Stomach (tissue), 8 donors: ENCODE measurements at regions not wholly inside any gene's neighbourhood (a gene's known extent, or its start where the extent isn't known, plus 50 kb on each side); places are given as distances from the start of the nearest gene placed in this dataset.
A peak's percentile ranks its signal among the peaks of the same experiment; 100 is the strongest.

ENCODE experiments used
- DNase-seq, 2 donors: peaks; one replicate each; pipeline versions ENCODE4 v3.0.0 to v3.0.0-alpha.2; 2013 to 2019
- H3K27ac ChIP-seq, 5 donors: fragments of 200-600 bp in 4 of 5; sonication (generic) in 4 of 5; one replicate each; pipeline ENCODE4 v1.5.1; 2013 to 2019; ENCODE audit warnings: mild to moderate bottlenecking in 1 of 5, moderate library complexity in 1 of 5
- H3K27me3 ChIP-seq, 3 donors: fragments of 200-600 bp; sonication (generic); one replicate each; pipeline ENCODE4 v1.5.1; 2017 to 2019; ENCODE audit warnings: mixed run types in 1 of 3
- H3K36me3 ChIP-seq, 4 donors: fragments of 200-600 bp; sonication (generic); 1 replicate in 3 of 4; 2 replicates in 1 of 4; pipeline ENCODE4 v1.5.1; 2016 to 2019
- H3K4me1 ChIP-seq, 4 donors: fragments of 200-600 bp; sonication (generic); one replicate each; pipeline ENCODE4 v1.5.1; 2016 to 2019
- H3K4me3 ChIP-seq, 4 donors: fragments of 200-600 bp; sonication (generic) in 3 of 4; one replicate each; pipeline ENCODE4 v1.5.1; 2016 to 2019; ENCODE audit warnings: mild to moderate bottlenecking in 1 of 4
- H3K9me3 ChIP-seq, 4 donors: fragments of 200-600 bp; sonication (generic); one replicate each; pipeline ENCODE4 v1.5.1; 2016 to 2019
- EP300 ChIP-seq: sonication (generic); formaldehyde crosslinking; IDR thresholded peaks from one replicate; pipeline ENCODE4 v1.6.1; 2017; ENCODE audit warnings: antibody characterized with exemption
- POLR2A ChIP-seq, 4 donors: fragments of 450-650 bp; IDR thresholded peaks; one replicate each; pipeline ENCODE4 v1.6.1; 2016; ENCODE audit warnings: antibody characterized with exemption in 4 of 4, control low read depth in 2 of 4, mild to moderate bottlenecking in 1 of 4, moderate library complexity in 1 of 4
- POLR2AphosphoS5 ChIP-seq, 3 donors: sonication (generic); formaldehyde crosslinking; IDR thresholded peaks; one replicate each; pipeline ENCODE4 v1.6.1; 2016; ENCODE audit warnings: antibody characterized with exemption in 3 of 3
- WGBS, 5 donors: extraction: QIAGEN DNeasy Blood & Tissue Kit in 3 of 5; methylation state at CpG; one replicate each; pipeline versions ENCODE4 v1.1.5 to v1.1.7; 2013 to 2018; 5-methylcytosine and 5-hydroxymethylcytosine counted together
- intact Hi-C: fragments of 100-400 bp; cut with DNase I; formaldehyde crosslinking; loops from one replicate; pipeline ENCODE4 v1.15.1; 2023; ENCODE audit warnings: low total_unique reads
- TF ChIP-seq, protein P1 (sequence below), 7 experiments: fragments of 450-650 bp in 4 of 7; fragments of 200-600 bp in 3 of 7; sonication (generic) in 3 of 7; IDR thresholded peaks; one replicate each; pipeline ENCODE4 v1.5.1; 2016 to 2019; ENCODE audit warnings: antibody characterized with exemption in 7 of 7, control low read depth in 2 of 7, mild to moderate bottlenecking in 1 of 7
- donor health status: healthy with polysubstance abuse.
- donor health status: Bipolar disorder and iron deficiency.
- donor health status: healthy.

- H3K9me3 ChIP-seq = no peaks in the 10 kb centered on the region
- peaks cover 0 to 50% (median 0%) of the 10 kb centered on the region in 3 donors for H3K27me3 ChIP-seq
- no peaks in the 10 kb centered on the region for H3K36me3 ChIP-seq
- peak overlapping the region in 1 of 5 donors; percentile 20 for H3K27ac ChIP-seq
- H3K4me1 ChIP-seq = no peaks in the 10 kb centered on the region
- no peak overlapping the region for H3K4me3 ChIP-seq
- no peak for DNase-seq
- TF ChIP-seq, protein P1, sequence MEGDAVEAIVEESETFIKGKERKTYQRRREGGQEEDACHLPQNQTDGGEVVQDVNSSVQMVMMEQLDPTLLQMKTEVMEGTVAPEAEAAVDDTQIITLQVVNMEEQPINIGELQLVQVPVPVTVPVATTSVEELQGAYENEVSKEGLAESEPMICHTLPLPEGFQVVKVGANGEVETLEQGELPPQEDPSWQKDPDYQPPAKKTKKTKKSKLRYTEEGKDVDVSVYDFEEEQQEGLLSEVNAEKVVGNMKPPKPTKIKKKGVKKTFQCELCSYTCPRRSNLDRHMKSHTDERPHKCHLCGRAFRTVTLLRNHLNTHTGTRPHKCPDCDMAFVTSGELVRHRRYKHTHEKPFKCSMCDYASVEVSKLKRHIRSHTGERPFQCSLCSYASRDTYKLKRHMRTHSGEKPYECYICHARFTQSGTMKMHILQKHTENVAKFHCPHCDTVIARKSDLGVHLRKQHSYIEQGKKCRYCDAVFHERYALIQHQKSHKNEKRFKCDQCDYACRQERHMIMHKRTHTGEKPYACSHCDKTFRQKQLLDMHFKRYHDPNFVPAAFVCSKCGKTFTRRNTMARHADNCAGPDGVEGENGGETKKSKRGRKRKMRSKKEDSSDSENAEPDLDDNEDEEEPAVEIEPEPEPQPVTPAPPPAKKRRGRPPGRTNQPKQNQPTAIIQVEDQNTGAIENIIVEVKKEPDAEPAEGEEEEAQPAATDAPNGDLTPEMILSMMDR (IDR thresholded peaks at IDR 0.05) = no peak
- TF ChIP-seq POLR2A (IDR thresholded peaks at IDR 0.05) = no peak
- no peak for TF ChIP-seq POLR2AphosphoS5 (IDR thresholded peaks at IDR 0.05)
- TF ChIP-seq EP300 = no peak
- 64 to 80% (median 74%) methylated on average over 2 to 4 of the region's 4 CpGs for WGBS, 5 donors
- intact Hi-C loops = no loop called here
These were observed 593.3 kb downstream of the MATN1 start for GRCh38 chr1:30130099-30130498.

- H3K4me1 ChIP-seq = no peaks in the 10 kb centered on the region
- H3K27me3 ChIP-seq = peaks cover 0 to 46% (median 0%) of the 10 kb centered on the region in 3 donors
- DNase-seq = no peak
- TF ChIP-seq EP300 = no peak
- no peak overlapping the region for H3K4me3 ChIP-seq
- H3K27ac ChIP-seq = peak overlapping the region in 1 of 5 donors; percentile 20
- H3K9me3 ChIP-seq = no peaks in the 10 kb centered on the region
- intact Hi-C loops = no loop called here
- no peaks in the 10 kb centered on the region for H3K36me3 ChIP-seq
- whole genome bisulfite sequencing, 5 donors = 67 to 76% (median 74%) methylated on average over 11 of the region's 11 CpGs
These were observed 593.8 kb downstream of the MATN1 start for GRCh38 chr1:30129421-30130055.

- TF ChIP-seq EP300 (no peak), POLR2AphosphoS5 (IDR thresholded peaks at IDR 0.05) (no peak), POLR2A (IDR thresholded peaks at IDR 0.05) (no peak)
- TF ChIP-seq, protein P1 (IDR thresholded peaks at IDR 0.05) = no peak
- peaks cover 0 to 46% (median 0%) of the 10 kb centered on the region in 3 donors for H3K27me3 ChIP-seq
- 24 to 36% (median 28%) methylated on average over 7 of the region's 7 CpGs for WGBS, 5 donors
These were observed 594.4 kb downstream of the MATN1 start for GRCh38 chr1:30129001-30129408.

GRCh38 chr1:30126848-30127247 is 596.5 kb downstream of the MATN1 start:
- Histone ChIP-seq H3K27me3 (peaks cover 0 to 38% (median 0%) of the 10 kb centered on the region in 3 donors), H3K27ac (no peak overlapping the region), H3K4me3 (no peak overlapping the region), H3K4me1 (no peaks in the 10 kb centered on the region), H3K9me3 (no peaks in the 10 kb centered on the region), H3K36me3 (no peaks in the 10 kb centered on the region)
- TF ChIP-seq POLR2AphosphoS5 (IDR thresholded peaks at IDR 0.05) (no peak), EP300 (no peak), POLR2A (IDR thresholded peaks at IDR 0.05) (no peak)
- TF ChIP-seq, protein P1 (IDR thresholded peaks at IDR 0.05) = no peak
- WGBS, 5 donors = 46 to 66% (median 60%) methylated on average over 2 of the region's 2 CpGs
- intact Hi-C loops = no loop called here
- DNase-seq = no peak

More at GRCh38 chr1:30129001-30129408, 594.4 kb downstream of the MATN1 start:
- no peak for DNase-seq
- no peaks in the 10 kb centered on the region for H3K4me1 ChIP-seq
- intact Hi-C loops = no loop called here
- H3K9me3 ChIP-seq = no peaks in the 10 kb centered on the region
- no peaks in the 10 kb centered on the region for H3K36me3 ChIP-seq
- H3K27ac ChIP-seq = no peak overlapping the region
- H3K4me3 ChIP-seq = no peak overlapping the region

GRCh38 chr1:30125821-30126170 is 597.6 kb downstream of the MATN1 start:
- no peak overlapping the region for H3K27ac ChIP-seq
- H3K4me3 ChIP-seq = no peak overlapping the region
- intact Hi-C loops = no loop called here
- H3K9me3 ChIP-seq = no peaks in the 10 kb centered on the region
- no peak for TF ChIP-seq EP300
- TF ChIP-seq, protein P1 (IDR thresholded peaks at IDR 0.05) = no peak
- TF ChIP-seq POLR2A (IDR thresholded peaks at IDR 0.05) = no peak
- TF ChIP-seq POLR2AphosphoS5 (IDR thresholded peaks at IDR 0.05) = no peak
- WGBS, 5 donors = 17 to 46% (median 34%) methylated on average over 3 of the region's 3 CpGs
- DNase-seq = no peak
- peaks cover 0 to 27% (median 0%) of the 10 kb centered on the region in 3 donors for H3K27me3 ChIP-seq
- no peaks in the 10 kb centered on the region for H3K4me1 ChIP-seq
- H3K36me3 ChIP-seq = no peaks in the 10 kb centered on the region
